ENCODE measurements at regions not wholly inside any gene's neighbourhood (a gene's known extent, or its start where the extent isn't known, plus 50 kb on each side); places are given as distances from the start of the nearest gene placed in this dataset.
"Not testable (repeated sequence)": the region's sequence is repeated elsewhere in the genome, so short reads cannot be mapped to it uniquely, and the experiment has no call there.

DNA sequence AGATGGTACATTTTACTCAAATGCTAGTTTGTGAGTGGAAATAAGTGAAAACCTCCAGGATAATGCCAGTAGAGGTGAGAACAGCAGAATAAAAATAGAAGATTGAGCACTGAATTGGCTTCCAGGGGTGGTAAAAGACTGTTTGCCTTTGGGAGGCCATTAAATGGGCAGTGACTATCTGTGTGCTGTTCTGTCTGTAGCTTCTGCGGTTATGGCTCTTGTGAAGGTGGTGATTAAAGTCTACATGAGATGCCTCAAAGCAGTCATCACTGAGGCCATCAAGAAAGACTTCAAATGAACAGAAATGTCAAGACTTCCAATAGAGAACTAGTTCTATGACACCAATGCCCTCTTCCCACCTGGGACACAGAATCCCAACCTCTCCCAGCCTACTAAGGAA lies 108.8 kb downstream of the EFHB start:
- no peak for DNase-seq (ENCODE audit: low read depth, low spot score)
- H3K27ac ChIP-seq, result no peak overlapping the region

DNA sequence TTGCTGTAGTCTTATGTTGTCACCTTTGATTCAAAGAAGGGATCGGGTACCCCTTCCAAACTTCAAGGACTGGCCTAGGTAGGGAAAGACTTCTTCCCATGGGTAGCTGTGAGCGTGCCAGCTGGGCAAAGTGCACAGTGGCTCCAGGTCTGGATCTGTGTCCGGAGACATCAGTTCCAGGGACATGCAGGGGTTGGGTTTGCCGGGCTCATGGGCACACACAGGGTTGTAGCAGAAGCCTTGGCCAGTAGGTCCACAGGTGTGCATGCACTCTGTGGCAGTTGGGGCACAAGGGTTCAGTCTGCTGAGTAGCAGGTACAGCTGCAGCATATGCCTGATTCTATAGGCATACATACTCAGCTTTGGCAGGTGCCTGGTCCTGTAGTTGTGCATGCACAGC lies 111.2 kb downstream of the EFHB start:
- DNase-seq (ENCODE audit: low read depth, low spot score), result no peak
- no peak overlapping the region for H3K27ac ChIP-seq

DNA sequence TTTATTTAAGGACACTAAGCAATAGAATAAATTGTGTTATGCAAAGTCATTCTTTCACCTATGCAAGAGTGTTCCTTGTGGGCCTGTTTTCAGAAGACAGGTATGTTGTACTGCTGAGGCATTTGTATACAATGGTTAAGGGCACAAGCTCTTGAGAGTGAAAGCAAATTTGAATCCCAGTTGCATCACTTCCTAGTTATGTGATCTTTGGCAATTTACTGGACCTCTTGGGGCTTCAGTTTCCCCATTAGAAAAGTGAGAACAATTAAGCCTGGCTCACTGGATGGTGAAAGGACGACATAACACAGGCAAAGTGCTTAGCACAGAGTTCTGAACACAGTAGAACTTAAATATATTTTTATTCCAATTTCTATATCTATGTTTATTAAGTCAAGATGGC lies 117.4 kb downstream of the EFHB start:
- DNase-seq (ENCODE audit: low read depth, low spot score), result no peak

DNA sequence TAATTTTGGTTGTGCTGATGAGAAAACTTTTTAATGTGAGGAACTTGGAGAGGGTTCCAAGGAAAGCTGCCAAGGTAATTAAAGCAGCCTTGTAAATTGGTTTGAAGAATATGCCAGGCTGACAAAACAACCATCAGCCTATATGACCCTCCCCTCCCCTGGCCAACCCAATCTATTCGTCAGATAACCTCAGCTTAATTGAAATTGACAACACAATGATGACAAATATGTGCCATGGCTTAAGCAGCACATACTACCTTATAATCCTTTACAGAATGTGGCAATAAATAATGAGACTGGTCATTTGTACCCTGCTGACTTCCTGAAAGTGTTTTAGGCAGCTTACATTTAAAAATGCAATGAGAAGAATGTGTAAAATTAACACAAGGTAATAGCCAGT lies 118.2 kb downstream of the EFHB start:
- DNase-seq (ENCODE audit: low read depth, low spot score), result no peak
- H3K27ac ChIP-seq, result no peak overlapping the region

More for the DNA sequence above, 117.4 kb downstream of the EFHB start:
- H3K27ac ChIP-seq, result no peak overlapping the region

DNA sequence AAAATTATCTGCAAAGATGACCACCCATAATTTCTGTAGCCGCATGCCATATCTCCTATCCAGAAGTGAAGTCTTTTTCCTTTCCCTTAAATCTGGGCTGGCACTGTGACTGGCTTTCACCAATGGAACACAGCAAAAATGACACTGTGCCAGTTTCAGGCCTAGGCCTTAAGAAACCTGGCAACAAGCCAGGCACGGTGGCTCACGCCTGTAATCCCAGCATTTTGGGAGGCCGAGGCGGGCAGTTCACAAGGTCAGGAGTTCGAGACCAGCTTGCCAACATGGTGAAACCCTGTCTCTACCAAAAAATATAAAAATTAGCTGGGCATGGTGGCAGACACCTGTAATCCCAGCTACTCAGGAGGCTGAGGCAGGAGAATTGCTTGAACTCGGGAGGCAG lies 120.3 kb downstream of the EFHB start:
- not testable (repeated sequence) for H3K27ac ChIP-seq; DNase-seq (ENCODE audit: low read depth, low spot score)

DNA sequence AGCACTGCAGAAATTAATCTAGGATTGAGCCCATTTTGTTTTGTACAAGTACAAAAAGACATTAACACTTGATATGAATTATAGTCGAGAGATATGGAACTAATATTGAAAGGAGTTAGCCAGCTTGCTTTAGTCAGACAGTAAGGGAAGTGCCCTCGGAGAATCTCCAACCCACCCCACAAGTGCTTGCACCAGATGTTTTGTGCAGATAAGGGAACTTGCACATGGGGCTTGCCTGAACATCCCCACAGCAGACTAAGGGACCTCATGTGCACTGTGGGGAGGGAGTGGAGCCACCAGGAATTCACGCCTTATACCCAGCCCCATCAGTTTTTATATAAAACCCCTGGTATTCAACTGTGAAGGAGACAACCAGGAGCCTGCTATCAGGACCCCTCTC lies 122.3 kb downstream of the EFHB start:
- H3K27ac ChIP-seq, result no peak overlapping the region
- no peak for DNase-seq (ENCODE audit: low read depth, low spot score)

DNA sequence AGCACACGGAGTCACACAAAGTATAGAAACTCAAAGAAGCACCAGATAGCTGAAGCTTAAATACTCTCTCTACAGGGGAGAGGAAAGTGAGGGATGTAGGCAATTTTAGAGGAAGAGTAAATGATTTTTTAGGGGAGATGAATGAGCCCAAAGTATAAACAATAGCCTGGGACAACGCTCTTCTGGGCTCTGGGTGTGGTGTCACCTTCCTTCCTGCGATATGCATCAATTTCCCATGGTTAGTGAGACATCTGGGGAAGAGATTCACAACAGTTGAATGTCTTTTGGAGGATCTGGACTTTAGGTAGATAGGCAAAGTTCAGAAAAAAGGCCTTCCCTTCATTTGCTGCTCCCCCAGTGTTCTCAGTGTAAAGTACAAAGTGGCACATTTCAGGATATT lies 125.2 kb downstream of the EFHB start:
- no peak for DNase-seq (ENCODE audit: low read depth, low spot score)
- H3K27ac ChIP-seq, result no peak overlapping the region

DNA sequence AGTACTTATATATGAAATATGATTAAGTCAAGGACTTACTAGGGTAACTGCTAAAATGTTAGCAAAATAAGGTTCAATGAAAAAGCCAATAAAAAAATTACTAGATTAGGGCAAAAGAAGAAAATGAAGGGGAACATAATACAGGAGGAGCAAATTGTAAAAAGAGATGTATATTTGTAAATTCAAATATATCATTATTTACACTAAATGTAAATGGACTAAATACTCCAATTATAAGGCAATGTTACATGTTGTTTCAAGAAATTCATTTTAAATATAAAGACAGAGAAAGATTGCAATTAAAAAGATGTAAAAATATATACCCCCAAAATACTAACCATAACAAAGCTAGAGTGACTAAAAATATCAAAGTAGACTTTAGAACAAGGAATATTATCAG lies 134.1 kb downstream of the EFHB start:
- no peak for DNase-seq (ENCODE audit: low read depth, low spot score)
- H3K27ac ChIP-seq, result no peak overlapping the region

DNA sequence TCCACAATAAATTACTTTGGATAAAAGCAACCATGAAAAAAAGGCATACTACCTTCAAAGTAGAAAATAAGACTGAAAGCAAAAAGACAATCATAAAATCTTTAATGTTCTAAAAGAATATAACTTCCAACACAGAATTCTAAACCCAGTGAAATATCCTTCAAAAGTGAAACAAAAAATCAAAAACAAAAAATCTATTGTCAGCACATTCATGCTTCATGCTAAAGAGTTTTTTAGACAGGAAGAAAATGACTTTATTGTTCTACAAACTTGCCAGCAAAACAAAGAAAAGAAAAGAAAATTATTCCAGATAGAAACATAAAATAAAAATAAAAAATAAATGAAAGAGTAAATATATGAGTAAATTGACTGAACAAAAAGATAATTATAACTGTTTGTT lies 134.9 kb downstream of the EFHB start:
- H3K27ac ChIP-seq, result no peak overlapping the region
- DNase-seq (ENCODE audit: low read depth, low spot score), result no peak

DNA sequence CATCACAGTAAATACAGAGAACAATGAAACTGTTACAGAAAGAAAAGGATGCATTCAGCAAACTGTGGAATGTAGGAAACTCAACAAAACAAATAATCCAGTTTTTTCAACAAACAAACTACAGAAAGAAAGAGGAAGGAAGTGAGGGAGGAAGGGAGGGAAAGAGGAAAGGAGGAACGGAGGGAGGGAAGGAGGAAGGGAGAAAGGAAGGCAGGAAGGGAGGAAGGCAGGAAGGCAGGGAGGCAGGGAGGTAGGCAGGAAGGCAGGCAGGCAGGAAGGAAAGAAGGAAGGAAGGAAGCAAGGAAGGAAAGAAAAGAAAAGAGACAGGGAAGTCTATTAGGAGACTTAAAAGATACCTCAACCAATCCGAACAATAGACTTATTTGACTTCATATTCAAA lies 135.7 kb downstream of the EFHB start:
- DNase-seq (ENCODE audit: low read depth, low spot score), result no peak
- H3K27ac ChIP-seq, result no peak overlapping the region

DNA sequence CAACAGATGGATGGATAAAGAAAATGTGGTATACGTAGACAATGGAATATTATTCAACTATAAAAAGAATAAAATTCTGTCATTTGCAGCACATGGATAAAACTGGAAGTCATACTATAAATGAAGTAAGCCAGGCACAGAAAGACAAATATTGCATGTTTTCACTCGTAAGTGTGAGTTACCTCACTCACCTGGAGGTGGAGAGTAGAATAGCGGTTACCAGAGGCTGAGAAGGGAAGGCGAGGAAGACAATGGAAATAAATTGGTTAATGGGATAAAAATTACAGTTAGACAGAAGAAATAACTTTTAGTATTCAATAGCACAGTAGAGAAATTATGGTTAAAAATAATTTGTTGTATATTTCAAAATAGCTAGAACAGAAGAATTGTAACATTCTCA lies 141.6 kb downstream of the EFHB start:
- no peak overlapping the region for H3K27ac ChIP-seq
- DNase-seq (ENCODE audit: low read depth, low spot score), result no peak

DNA sequence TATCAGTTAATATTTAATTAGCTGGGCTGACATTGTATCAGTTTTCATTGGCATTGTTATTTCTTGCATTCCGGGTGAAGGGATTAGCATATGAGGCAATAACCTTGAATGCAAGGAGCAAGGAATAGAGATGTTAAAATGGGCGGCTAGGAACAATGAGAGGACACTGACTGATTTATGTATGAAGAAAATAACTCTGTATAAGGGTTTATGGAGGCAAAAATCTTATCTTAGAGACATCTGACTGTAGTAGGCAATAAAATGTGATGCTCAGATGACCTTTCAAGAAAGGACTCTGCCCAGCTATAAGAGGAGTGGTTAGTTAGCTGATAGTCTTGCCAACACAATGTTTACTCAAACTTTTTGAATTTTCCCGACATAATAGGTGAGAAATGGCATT lies 158.3 kb downstream of the EFHB start:
- no peak overlapping the region for H3K27ac ChIP-seq
- DNase-seq (ENCODE audit: low read depth, low spot score), result no peak

DNA sequence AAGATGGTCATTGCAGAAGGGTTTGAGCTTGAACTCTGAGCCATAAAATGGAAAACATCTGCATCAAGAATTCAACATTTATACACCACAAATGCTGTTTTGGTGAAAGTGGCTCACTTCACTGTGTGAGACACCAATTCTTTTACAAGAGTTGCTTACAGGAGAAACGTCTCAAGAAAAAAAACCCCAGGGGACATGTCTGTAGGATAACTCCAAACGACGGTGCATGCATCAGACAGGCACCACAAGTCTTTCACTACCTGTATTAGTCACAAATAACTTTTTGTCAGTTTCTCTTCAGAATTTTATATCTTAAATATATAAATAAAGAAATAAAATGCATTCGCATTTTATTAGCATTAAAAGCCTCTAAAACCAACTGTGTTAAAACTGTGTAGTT lies 164.3 kb downstream of the EFHB start:
- no peak for DNase-seq (ENCODE audit: low read depth, low spot score)

DNA sequence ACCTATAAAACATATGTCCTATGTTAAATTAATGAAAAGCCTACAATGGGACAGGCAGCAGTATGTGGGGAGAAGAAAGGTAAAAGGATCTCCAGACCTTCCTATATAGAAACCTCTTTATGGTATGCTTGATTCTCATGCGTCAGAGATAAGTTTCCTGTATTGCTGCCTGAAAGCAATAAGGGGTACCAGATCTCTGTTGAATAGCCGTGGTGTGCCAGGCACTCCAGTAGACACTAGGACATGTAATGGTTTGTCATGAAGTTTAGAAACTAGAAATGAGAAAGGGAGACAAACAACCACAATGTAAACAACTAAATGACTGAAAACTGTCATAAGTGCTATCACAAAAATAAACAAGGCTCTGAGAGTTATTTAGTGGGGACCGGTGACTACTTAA lies 168.1 kb downstream of the EFHB start:
- DNase-seq (ENCODE audit: low read depth, low spot score), result no peak
- no peak overlapping the region for H3K27ac ChIP-seq

More for the DNA sequence above, 164.3 kb downstream of the EFHB start:
- no peak overlapping the region for H3K27ac ChIP-seq

DNA sequence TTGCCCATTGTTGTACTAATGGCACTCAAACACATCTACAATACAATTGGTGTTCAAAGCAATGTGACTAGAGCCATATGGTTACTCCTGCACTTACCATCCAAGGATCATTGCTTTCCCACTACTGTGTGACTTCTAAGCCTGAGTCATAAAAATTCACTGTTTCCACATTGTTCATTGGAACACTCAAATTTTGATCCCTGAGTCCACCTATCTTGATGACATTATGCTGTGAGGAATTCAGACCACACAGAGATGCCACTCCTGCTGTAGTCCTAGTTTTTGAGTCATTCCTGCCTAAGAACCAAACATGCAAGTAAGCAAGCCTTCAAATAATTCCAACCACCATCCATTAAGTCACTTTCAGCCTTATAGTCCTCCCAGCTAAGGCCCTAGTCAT lies 176.2 kb downstream of the EFHB start:
- H3K27ac ChIP-seq, result no peak overlapping the region
- DNase-seq (ENCODE audit: low read depth, low spot score), result no peak

DNA sequence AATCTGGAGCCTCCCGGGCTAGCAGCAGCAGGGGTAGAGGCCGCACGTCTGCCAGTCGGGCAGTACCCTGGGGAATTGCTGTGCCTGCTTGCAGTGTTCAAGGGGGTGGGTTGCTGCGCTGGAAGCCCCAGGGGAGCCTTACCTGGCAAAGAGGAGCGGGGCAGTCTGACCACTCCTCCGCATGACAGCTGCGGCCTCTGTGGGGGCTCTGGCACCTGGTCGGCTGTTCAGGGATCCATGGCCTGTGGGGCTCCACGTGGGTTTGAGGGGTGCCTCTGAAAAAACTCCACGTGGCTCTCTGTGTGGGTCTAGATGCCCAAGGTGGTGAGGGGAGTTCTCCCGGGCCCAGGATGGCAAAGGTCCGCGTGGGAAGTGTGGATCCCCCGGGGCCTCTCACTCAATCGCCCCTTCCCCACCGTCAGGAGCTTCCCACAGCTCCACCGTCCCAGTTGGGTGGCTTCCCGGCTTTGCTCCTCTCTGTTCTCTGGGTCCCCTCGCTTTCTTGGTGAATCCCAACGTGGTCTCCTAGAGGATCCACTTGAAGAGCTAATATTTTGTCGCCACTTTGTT lies 184.5 kb downstream of the EFHB start:
- DNase-seq (ENCODE audit: low read depth, low spot score), result no peak
- no peak overlapping the region for H3K27ac ChIP-seq

DNA sequence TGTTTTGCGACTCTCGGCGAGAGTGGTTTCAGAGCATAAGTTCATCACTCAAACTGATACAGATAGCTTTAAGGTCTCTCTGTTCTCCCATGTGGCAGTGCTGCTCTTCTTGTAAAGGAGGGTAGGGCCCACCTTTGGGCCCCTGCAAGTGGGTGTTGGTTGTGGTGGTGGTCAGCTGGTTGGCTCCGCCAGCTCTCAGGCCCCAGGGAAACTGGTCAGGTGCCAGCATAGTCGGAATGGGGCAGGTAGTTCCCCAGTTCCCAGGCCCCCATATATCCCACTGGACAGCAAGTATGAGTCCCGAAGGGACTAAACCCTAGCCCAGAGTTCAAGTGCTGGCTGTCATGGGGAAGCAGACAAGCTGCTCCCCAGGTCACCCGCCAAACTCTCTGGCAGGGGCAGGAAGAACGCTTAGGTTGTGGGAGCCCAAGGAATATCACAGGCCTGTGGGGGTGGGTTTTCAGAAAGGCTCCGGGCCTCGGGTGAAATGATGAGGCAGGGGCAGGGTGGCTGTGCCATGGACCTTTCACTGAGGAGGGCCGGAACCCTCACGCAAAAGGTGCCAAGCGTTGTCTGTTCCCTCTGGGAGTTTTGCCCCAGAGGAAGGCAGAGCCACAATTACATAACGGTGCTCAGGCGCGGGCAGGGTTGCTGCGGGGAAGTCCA lies 185.1 kb downstream of the EFHB start:
- no peak for DNase-seq (ENCODE audit: low read depth, low spot score)
- no peak overlapping the region for H3K27ac ChIP-seq

DNA sequence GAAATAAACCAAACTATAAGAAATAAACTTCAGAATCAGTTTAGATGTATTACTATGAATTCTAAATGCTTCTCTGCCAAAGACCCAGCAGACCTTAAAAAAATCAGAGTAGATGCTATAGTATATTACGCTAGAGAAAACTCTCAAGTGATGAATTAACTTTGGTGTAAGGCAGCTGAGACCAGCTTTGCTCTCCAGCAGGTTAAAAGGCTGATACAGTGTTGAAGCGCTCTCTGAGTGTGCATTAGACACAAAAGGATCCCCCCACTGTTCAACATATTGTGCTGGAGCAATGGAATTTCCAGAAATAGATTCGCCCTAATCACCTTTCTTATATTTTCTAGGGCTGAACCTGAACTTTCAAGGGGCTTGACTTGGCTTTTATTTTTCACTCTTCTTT lies 190.0 kb downstream of the EFHB start:
- DNase-seq (ENCODE audit: low read depth, low spot score), result no peak
- H3K27ac ChIP-seq, result no peak overlapping the region

DNA sequence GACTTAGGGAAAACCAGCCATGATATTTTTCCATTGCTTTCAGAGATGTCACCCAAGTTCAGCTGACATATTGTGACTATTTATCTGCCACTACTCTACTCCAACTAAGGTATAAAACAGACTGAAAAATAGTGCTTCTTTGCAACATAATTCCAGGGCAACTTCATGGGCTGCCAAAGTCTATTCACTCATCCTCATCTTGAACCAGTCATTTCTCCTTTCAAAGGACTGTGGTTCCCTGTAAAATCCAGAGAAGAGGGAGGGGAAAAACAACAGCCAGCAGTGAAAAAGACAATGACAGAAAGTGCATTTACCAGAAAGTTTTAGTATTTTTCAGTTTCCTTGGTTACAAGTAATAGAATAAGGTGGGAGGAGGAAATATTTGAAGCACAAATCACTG lies 191.1 kb downstream of the EFHB start:
- H3K27ac ChIP-seq, result no peak overlapping the region
- no peak for DNase-seq (ENCODE audit: low read depth, low spot score)

DNA sequence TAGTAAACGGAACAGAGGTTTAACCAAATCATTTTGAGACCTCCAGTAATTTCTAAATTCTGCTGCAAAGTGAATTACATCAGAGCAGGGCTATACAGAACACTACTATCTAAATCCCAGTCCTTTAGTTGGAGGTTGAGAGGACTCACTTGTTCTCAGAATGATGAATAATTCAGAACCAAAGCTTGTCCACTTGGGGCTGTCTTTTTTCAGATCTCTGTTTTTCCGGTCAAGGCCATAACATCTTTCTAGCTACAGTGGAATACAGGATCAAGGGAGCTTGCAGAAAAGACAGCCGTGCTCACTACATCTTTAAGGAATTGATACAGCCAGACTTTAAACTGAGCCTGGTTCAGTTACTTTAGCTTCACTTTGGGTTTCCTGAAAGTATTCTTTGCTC lies 194.5 kb downstream of the EFHB start:
- no peak overlapping the region for H3K27ac ChIP-seq
- no peak for DNase-seq (ENCODE audit: low read depth, low spot score)

DNA sequence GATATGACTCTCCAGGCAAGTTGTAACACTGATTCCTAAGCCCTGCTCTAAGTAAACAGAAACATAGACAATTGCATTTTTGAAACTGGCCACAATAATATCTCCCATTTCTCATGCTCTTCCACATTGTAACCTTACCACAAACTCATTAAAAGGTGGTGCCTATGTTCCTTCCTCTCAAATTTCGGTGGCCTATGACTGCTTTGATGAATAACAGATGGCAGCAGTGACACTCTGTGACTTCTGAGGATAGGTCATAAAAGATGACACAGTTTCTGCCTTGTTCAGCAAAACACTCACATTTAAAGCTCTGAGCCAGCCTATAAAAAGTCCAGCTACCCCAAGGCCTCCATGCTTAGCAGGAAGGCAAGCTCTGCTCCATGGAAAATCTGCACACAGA lies 195.2 kb downstream of the EFHB start:
- DNase-seq (ENCODE audit: low read depth, low spot score), result peak; percentile 24
- H3K27ac ChIP-seq, result no peak overlapping the region

DNA sequence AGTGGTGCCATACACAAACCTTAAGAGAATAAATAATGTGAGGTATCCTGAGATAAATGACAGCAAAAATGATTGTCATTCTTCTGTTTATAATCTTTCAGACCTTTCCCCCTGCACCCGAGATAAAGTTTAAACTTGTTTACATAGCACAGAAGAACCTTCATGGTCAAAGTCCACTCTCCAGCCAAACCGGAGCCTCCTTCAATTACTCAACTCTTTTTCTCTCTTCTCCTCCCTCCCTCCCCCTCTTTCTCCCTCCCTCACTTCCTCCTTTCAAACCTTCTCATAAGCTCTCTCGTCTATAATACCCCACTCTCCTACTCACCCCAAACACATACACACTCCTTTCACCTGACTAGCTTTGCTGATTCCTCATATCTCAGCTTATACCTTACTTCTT lies 198.9 kb downstream of the EFHB start:
- DNase-seq (ENCODE audit: low read depth, low spot score), result no peak
- H3K27ac ChIP-seq, result no peak overlapping the region

DNA sequence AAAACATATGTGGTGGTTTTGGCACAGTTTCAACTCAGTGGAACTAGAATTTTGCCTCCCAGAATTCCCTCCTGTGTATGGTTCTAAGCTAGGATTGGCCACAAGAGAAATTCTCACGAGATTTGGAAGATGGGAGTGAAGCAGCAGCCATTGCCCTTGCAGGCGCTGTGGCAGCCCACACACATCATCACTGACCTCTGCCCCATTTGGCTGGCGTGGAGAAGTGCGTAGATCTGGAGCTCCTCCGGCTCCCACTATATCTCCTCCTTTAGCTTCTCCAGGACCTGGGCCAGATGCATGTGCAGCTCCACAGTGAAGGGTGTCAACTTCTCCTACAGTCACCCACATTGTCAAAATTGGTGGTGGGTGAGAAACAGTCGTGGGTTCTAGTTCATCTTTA lies 199.6 kb downstream of the EFHB start:
- no peak for DNase-seq (ENCODE audit: low read depth, low spot score)
- H3K27ac ChIP-seq, result no peak overlapping the region
